IPS-15b (cell line): ENCODE measurements at regions not wholly inside any gene's neighbourhood (a gene's known extent, or its start where the extent isn't known, plus 50 kb on each side); places are given as distances from the start of the nearest gene placed in this dataset.

Source experiments
- H3K27me3 ChIP-seq: one replicate; pipeline ENCODE4 v1.6.1; 2013; ENCODE audit warnings: low read length; ENCODE audit not compliant: control insufficient read depth, insufficient read depth
- H3K36me3 ChIP-seq: one replicate; pipeline ENCODE4 v1.6.1; 2013; ENCODE audit warnings: low read length; ENCODE audit not compliant: control insufficient read depth, insufficient read depth
- H3K4me1 ChIP-seq: one replicate; pipeline ENCODE4 v1.6.1; 2013; ENCODE audit warnings: mild to moderate bottlenecking, low read length; ENCODE audit not compliant: control insufficient read depth, insufficient read depth
- H3K4me3 ChIP-seq: one replicate; pipeline ENCODE4 v1.5.1; 2013; ENCODE audit warnings: low read depth, low read length
- H3K9ac ChIP-seq: one replicate; pipeline ENCODE4 v1.6.1; 2013; ENCODE audit warnings: low read depth, mild to moderate bottlenecking, low read length
- H3K9me3 ChIP-seq: one replicate; pipeline ENCODE4 v1.6.1; 2013; ENCODE audit warnings: mild to moderate bottlenecking, low read length; ENCODE audit not compliant: control insufficient read depth, insufficient read depth

GRCh38 chr13:99119656-99120055 is 81.0 kb upstream of the UBAC2 start:
- Histone ChIP-seq H3K4me3 (no peak overlapping the region), H3K9me3 (no peaks in the 10 kb centered on the region), H3K27me3 (peaks cover 19% of the 10 kb centered on the region), H3K4me1 (peaks cover 5% of the 10 kb centered on the region), H3K36me3 (no peaks in the 10 kb centered on the region), H3K9ac (no peak overlapping the region)

GRCh38 chr13:99120751-99121150 is 79.9 kb upstream of the UBAC2 start:
- no peaks in the 10 kb centered on the region for H3K36me3 ChIP-seq
- no peak overlapping the region for H3K9ac ChIP-seq
- no peak overlapping the region for H3K4me3 ChIP-seq
- peaks cover 5% of the 10 kb centered on the region for H3K4me1 ChIP-seq
- H3K27me3 ChIP-seq: peaks cover 19% of the 10 kb centered on the region
- no peaks in the 10 kb centered on the region for H3K9me3 ChIP-seq

GRCh38 chr13:99122171-99122570 is 78.5 kb upstream of the UBAC2 start:
- peaks cover 19% of the 10 kb centered on the region for H3K27me3 ChIP-seq
- H3K36me3 ChIP-seq: no peaks in the 10 kb centered on the region
- no peaks in the 10 kb centered on the region for H3K9me3 ChIP-seq
- no peak overlapping the region for H3K4me3 ChIP-seq
- no peak overlapping the region for H3K9ac ChIP-seq
- peaks cover 5% of the 10 kb centered on the region for H3K4me1 ChIP-seq

- no peak overlapping the region for H3K9ac ChIP-seq
- no peaks in the 10 kb centered on the region for H3K9me3 ChIP-seq
- H3K36me3 ChIP-seq: no peaks in the 10 kb centered on the region
- H3K27me3 ChIP-seq: peaks cover 19% of the 10 kb centered on the region
- no peak overlapping the region for H3K4me3 ChIP-seq
- peaks cover 5% of the 10 kb centered on the region for H3K4me1 ChIP-seq
Measured at GRCh38 chr13:99123101-99124045, 77.3 kb upstream of the UBAC2 start.

GRCh38 chr13:99124046-99124400 is 76.6 kb upstream of the UBAC2 start:
- Histone ChIP-seq H3K4me1 (peaks cover 5% of the 10 kb centered on the region), H3K27me3 (peaks cover 19% of the 10 kb centered on the region), H3K4me3 (no peak overlapping the region), H3K9me3 (no peaks in the 10 kb centered on the region), H3K9ac (no peak overlapping the region), H3K36me3 (no peaks in the 10 kb centered on the region)

- no peak overlapping the region for H3K4me3 ChIP-seq
- no peaks in the 10 kb centered on the region for H3K9me3 ChIP-seq
- H3K27me3 ChIP-seq: peaks cover 19% of the 10 kb centered on the region
- peaks cover 5% of the 10 kb centered on the region for H3K4me1 ChIP-seq
- no peaks in the 10 kb centered on the region for H3K36me3 ChIP-seq
- no peak overlapping the region for H3K9ac ChIP-seq
Measured at GRCh38 chr13:99124794-99125316, 75.8 kb upstream of the UBAC2 start.

- no peaks in the 10 kb centered on the region for H3K9me3 ChIP-seq
- peaks cover 19% of the 10 kb centered on the region for H3K27me3 ChIP-seq
- H3K4me3 ChIP-seq: no peak overlapping the region
- peaks cover 3% of the 10 kb centered on the region for H3K4me1 ChIP-seq
- H3K9ac ChIP-seq: no peak overlapping the region
- no peaks in the 10 kb centered on the region for H3K36me3 ChIP-seq
Measured at GRCh38 chr13:99125326-99125915, 75.2 kb upstream of the UBAC2 start.

- no peaks in the 10 kb centered on the region for H3K36me3 ChIP-seq
- peaks cover 17% of the 10 kb centered on the region for H3K27me3 ChIP-seq
- no peak overlapping the region for H3K9ac ChIP-seq
- H3K4me1 ChIP-seq: no peaks in the 10 kb centered on the region
- no peak overlapping the region for H3K4me3 ChIP-seq
- no peaks in the 10 kb centered on the region for H3K9me3 ChIP-seq
Measured at GRCh38 chr13:99126821-99127220, 73.8 kb upstream of the UBAC2 start.

GRCh38 chr13:99129050-99129449 is 71.6 kb upstream of the UBAC2 start:
- Histone ChIP-seq H3K4me3 (no peak overlapping the region), H3K36me3 (no peaks in the 10 kb centered on the region), H3K4me1 (no peaks in the 10 kb centered on the region), H3K27me3 (no peaks in the 10 kb centered on the region), H3K9ac (no peak overlapping the region), H3K9me3 (no peaks in the 10 kb centered on the region)

- H3K4me1 ChIP-seq: no peaks in the 10 kb centered on the region
- H3K9me3 ChIP-seq: no peaks in the 10 kb centered on the region
- no peaks in the 10 kb centered on the region for H3K27me3 ChIP-seq
- H3K4me3 ChIP-seq: no peak overlapping the region
- no peaks in the 10 kb centered on the region for H3K36me3 ChIP-seq
- H3K9ac ChIP-seq: no peak overlapping the region
Measured at GRCh38 chr13:99129951-99130350, 70.7 kb upstream of the UBAC2 start.

- peaks cover 4% of the 10 kb centered on the region for H3K27me3 ChIP-seq
- H3K4me1 ChIP-seq: no peaks in the 10 kb centered on the region
- no peak overlapping the region for H3K9ac ChIP-seq
- H3K9me3 ChIP-seq: no peaks in the 10 kb centered on the region
- no peaks in the 10 kb centered on the region for H3K36me3 ChIP-seq
- no peak overlapping the region for H3K4me3 ChIP-seq
Measured at GRCh38 chr13:99131410-99131809, 69.2 kb upstream of the UBAC2 start.
